CD8-positive, alpha-beta memory T cell (primary cell): ENCODE measurements at regions not wholly inside any gene's neighbourhood (a gene's known extent, or its start where the extent isn't known, plus 50 kb on each side); places are given as distances from the start of the nearest gene placed in this dataset.

Experiments
- CTCF ChIA-PET: fragments of 350-600 bp; sonication (Branson Sonifier 250); formaldehyde crosslinking; loops from one replicate; lab custom pipeline; 2021; ENCODE audit warnings: antibody characterized with exemption; lab: Charles Lee
- POLR2A ChIA-PET: fragments of 350-600 bp; sonication (Branson Sonifier 250); formaldehyde crosslinking; loops from one replicate; lab custom pipeline; 2021; ENCODE audit warnings: antibody characterized with exemption; lab: Charles Lee
- DNase-seq, 5 donors: peaks; one replicate each; pipeline versions ENCODE4 v3.0.0 to v3.0.0-alpha.2; 2020 to 2022; ENCODE audit warnings: mixed read lengths in 1 of 5
- H3K27ac ChIP-seq: one replicate; pipeline ENCODE4 v1.7.0; 2013; ENCODE audit warnings: low read depth, mild to moderate bottlenecking, low read length, moderate library complexity
- H3K27me3 ChIP-seq: 2 replicates; pipeline ENCODE4 v1.7.0; 2013; ENCODE audit warnings: low read length, mild to moderate bottlenecking; ENCODE audit not compliant: insufficient read depth, poor library complexity, severe bottlenecking
- H3K36me3 ChIP-seq: 2 replicates; pipeline ENCODE4 v1.7.0; 2013; ENCODE audit warnings: mild to moderate bottlenecking, low read length, moderate library complexity; ENCODE audit not compliant: insufficient read depth
- H3K4me1 ChIP-seq: 2 replicates; pipeline ENCODE4 v1.7.0; 2013; ENCODE audit warnings: mild to moderate bottlenecking, low read length, moderate library complexity; ENCODE audit not compliant: insufficient read depth
- H3K4me3 ChIP-seq: 2 replicates; pipeline ENCODE4 v1.7.0; 2013; ENCODE audit warnings: mild to moderate bottlenecking, low read length
- H3K9me3 ChIP-seq: 2 replicates; pipeline ENCODE4 v1.7.0; 2013; ENCODE audit warnings: mild to moderate bottlenecking, low read length
- H3K27ac Mint-ChIP-seq, 8 donors: one replicate each; pipeline ENCODE4 v1.8.0; 2020 to 2021; ENCODE audit warnings: mixed read lengths in 8 of 8, mild to moderate bottlenecking in 6 of 8, inconsistent platforms in 3 of 8, moderate library complexity in 3 of 8
- H3K27me3 Mint-ChIP-seq, 2 donors: one replicate each; pipeline ENCODE4 v1.8.0; 2020 to 2021; ENCODE audit warnings: mixed read lengths in 2 of 2, mild to moderate bottlenecking in 1 of 2, moderate library complexity in 1 of 2
- H3K36me3 Mint-ChIP-seq, 3 donors: one replicate each; pipeline ENCODE4 v1.8.0; 2020 to 2021; ENCODE audit warnings: mixed read lengths in 3 of 3, inconsistent platforms in 1 of 3, mild to moderate bottlenecking in 1 of 3
- H3K4me1 Mint-ChIP-seq, 3 donors: one replicate each; pipeline ENCODE4 v1.8.0; 2020 to 2021; ENCODE audit warnings: mixed read lengths in 3 of 3, inconsistent platforms in 1 of 3, mild to moderate bottlenecking in 1 of 3
- H3K4me3 Mint-ChIP-seq, 7 donors: one replicate each; pipeline ENCODE4 v1.8.0; 2020 to 2021; ENCODE audit warnings: mixed read lengths in 7 of 7, mild to moderate bottlenecking in 6 of 7, moderate library complexity in 4 of 7, inconsistent platforms in 2 of 7
- H3K9me3 Mint-ChIP-seq, 5 donors: one replicate each; pipeline ENCODE4 v1.8.0; 2020 to 2022; ENCODE audit warnings: mixed read lengths in 5 of 5, mild to moderate bottlenecking in 3 of 5, moderate library complexity in 2 of 5, inconsistent platforms in 1 of 5

DNA sequence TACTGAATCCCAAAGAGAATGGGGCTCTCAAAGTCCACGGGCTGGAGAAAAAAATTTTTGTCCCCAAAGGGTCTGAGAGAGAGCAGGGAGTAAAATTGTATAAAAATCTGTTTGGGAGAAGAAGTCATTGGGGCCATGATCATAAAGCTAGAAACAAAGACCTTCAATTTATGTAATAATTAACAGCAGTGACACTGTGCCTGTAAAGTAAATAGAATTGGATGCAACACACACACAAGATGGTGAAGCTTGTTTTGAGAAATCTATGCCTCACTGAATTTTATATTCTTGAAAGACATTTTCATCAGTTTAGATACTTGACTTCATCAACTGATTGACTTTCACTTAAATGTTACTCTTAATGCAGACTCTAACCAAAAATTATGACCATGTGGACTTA, 600.5 kb upstream of the ADAMTS5 start:
- Histone ChIP-seq H3K27ac (no peak overlapping the region), H3K27me3 (no peaks in the 10 kb centered on the region), H3K9me3 (no peaks in the 10 kb centered on the region), H3K4me1 (no peaks in the 10 kb centered on the region), H3K36me3 (no peaks in the 10 kb centered on the region), H3K4me3 (no peak overlapping the region)
- DNase-seq = no peak
- no peaks in the 10 kb centered on the region for H3K27me3 Mint-ChIP-seq
- H3K27ac Mint-ChIP-seq = no peak overlapping the region
- H3K4me3 Mint-ChIP-seq = no peak overlapping the region
- no peaks in the 10 kb centered on the region for H3K36me3 Mint-ChIP-seq
- CTCF ChIA-PET = no interaction called here
- POLR2A ChIA-PET = no interaction called here
- no peaks in the 10 kb centered on the region for H3K4me1 Mint-ChIP-seq
- H3K9me3 Mint-ChIP-seq = peaks cover 0 to 6% (median 0%) of the 10 kb centered on the region in 5 donors

GRCh38 chr21:27566521-27566920, 599.6 kb upstream of the ADAMTS5 start:
- no peaks in the 10 kb centered on the region for H3K4me1 Mint-ChIP-seq
- H3K4me3 ChIP-seq = no peak overlapping the region
- H3K9me3 ChIP-seq = no peaks in the 10 kb centered on the region
- ChIA-PET POLR2A (no interaction called here), CTCF (no interaction called here)
- H3K27me3 ChIP-seq = no peaks in the 10 kb centered on the region
- no peaks in the 10 kb centered on the region for H3K36me3 Mint-ChIP-seq
- H3K27ac Mint-ChIP-seq = no peak overlapping the region
- peaks cover 0 to 6% (median 0%) of the 10 kb centered on the region in 5 donors for H3K9me3 Mint-ChIP-seq
- DNase-seq = no peak
- no peaks in the 10 kb centered on the region for H3K36me3 ChIP-seq
- no peaks in the 10 kb centered on the region for H3K27me3 Mint-ChIP-seq
- no peaks in the 10 kb centered on the region for H3K4me1 ChIP-seq
- no peak overlapping the region for H3K4me3 Mint-ChIP-seq
- H3K27ac ChIP-seq = no peak overlapping the region

GRCh38 chr21:27565364-27565763, 598.5 kb upstream of the ADAMTS5 start:
- CTCF ChIA-PET = no interaction called here
- H3K36me3 Mint-ChIP-seq = no peaks in the 10 kb centered on the region

DNA sequence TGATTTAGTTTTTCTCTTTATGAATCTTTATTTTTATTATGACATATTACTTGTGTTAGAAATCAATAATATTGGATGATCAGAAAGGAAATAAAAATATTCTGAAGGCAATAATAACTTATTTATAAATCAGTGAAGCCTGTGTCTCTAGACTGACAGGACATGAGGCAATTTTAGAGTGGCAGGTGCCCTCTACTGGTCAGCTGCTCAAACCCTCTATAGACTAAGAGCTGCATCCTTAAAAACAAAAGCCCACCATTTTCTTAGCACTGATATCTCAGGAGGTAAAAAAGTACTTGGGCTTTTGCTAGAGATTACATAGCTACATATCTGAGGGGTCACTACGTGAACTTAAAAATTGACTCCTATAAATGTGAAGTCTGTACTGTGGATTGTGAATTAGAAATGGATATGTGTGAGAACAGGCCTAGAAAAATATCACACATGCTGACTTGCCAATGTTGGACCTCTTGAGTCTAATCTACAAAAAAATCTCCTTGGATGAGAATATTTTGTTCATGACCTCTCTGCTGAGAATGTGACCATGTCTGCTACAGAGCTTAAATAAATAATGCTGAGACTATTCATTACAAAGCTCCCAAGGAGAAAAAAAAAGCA, 597.9 kb upstream of the ADAMTS5 start:
- no peak overlapping the region for H3K27ac ChIP-seq
- H3K4me3 Mint-ChIP-seq = no peak overlapping the region
- no peak overlapping the region for H3K27ac Mint-ChIP-seq
- DNase-seq = no peak
- no peaks in the 10 kb centered on the region for H3K36me3 Mint-ChIP-seq
- H3K4me1 Mint-ChIP-seq = no peaks in the 10 kb centered on the region
- ChIA-PET CTCF (no interaction called here), POLR2A (no interaction called here)
- H3K4me1 ChIP-seq = no peaks in the 10 kb centered on the region
- H3K9me3 ChIP-seq = no peaks in the 10 kb centered on the region
- H3K9me3 Mint-ChIP-seq = peaks cover 0 to 6% (median 0%) of the 10 kb centered on the region in 5 donors
- H3K36me3 ChIP-seq = no peaks in the 10 kb centered on the region
- no peaks in the 10 kb centered on the region for H3K27me3 Mint-ChIP-seq
- no peaks in the 10 kb centered on the region for H3K27me3 ChIP-seq
- H3K4me3 ChIP-seq = no peak overlapping the region

More at GRCh38 chr21:27565364-27565763, 598.5 kb upstream of the ADAMTS5 start:
- H3K4me3 ChIP-seq = no peak overlapping the region
- H3K27ac ChIP-seq = no peak overlapping the region
- H3K4me1 ChIP-seq = no peaks in the 10 kb centered on the region
- no peaks in the 10 kb centered on the region for H3K36me3 ChIP-seq
- no peaks in the 10 kb centered on the region for H3K27me3 Mint-ChIP-seq
- H3K4me3 Mint-ChIP-seq = no peak overlapping the region
- POLR2A ChIA-PET = no interaction called here
- H3K4me1 Mint-ChIP-seq = no peaks in the 10 kb centered on the region
- DNase-seq = no peak
- H3K9me3 ChIP-seq = no peaks in the 10 kb centered on the region
- peaks cover 0 to 6% (median 0%) of the 10 kb centered on the region in 5 donors for H3K9me3 Mint-ChIP-seq
- H3K27me3 ChIP-seq = no peaks in the 10 kb centered on the region
- H3K27ac Mint-ChIP-seq = no peak overlapping the region

- H3K9me3 Mint-ChIP-seq = peaks cover 0 to 8% (median 0%) of the 10 kb centered on the region in 5 donors
- ChIA-PET CTCF (no interaction called here), POLR2A (no interaction called here)
- no peak overlapping the region for H3K4me3 Mint-ChIP-seq
- Histone ChIP-seq H3K27me3 (no peaks in the 10 kb centered on the region), H3K4me3 (no peak overlapping the region), H3K9me3 (no peaks in the 10 kb centered on the region), H3K27ac (no peak overlapping the region), H3K36me3 (no peaks in the 10 kb centered on the region), H3K4me1 (no peaks in the 10 kb centered on the region)
- DNase-seq = no peak
- no peak overlapping the region for H3K27ac Mint-ChIP-seq
- H3K36me3 Mint-ChIP-seq = no peaks in the 10 kb centered on the region
- H3K4me1 Mint-ChIP-seq = no peaks in the 10 kb centered on the region
- no peaks in the 10 kb centered on the region for H3K27me3 Mint-ChIP-seq
Measured at GRCh38 chr21:27562303-27562702, 595.4 kb upstream of the ADAMTS5 start.

- ChIA-PET CTCF (no interaction called here), POLR2A (no interaction called here)
- no peaks in the 10 kb centered on the region for H3K9me3 ChIP-seq
Measured at GRCh38 chr21:27561116-27561515, 594.2 kb upstream of the ADAMTS5 start.

DNA sequence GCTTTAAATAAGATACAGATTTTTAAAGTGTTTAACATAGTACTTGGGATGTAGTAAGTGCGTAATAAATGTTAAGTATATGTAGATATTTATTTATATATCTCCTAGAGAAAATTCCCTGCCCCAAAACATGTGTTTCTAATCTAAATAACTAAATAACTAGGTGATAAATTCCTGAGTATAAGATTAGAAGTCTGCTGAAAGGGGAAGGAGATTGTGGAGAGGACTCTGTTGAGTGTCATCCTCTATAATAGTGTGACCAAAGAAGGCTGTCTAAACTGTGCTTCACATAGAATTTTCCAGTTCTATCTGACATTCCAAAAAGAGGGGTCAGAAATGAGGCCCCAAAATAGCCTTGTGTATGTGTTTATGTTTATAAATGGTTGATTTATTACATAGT, 590.5 kb upstream of the ADAMTS5 start:
- POLR2A ChIA-PET = no interaction called here
- no peak overlapping the region for H3K27ac Mint-ChIP-seq
- H3K27me3 Mint-ChIP-seq = no peaks in the 10 kb centered on the region

More at GRCh38 chr21:27561116-27561515, 594.2 kb upstream of the ADAMTS5 start:
- DNase-seq = no peak
- Histone ChIP-seq H3K4me3 (no peak overlapping the region), H3K36me3 (no peaks in the 10 kb centered on the region), H3K27ac (no peak overlapping the region), H3K27me3 (no peaks in the 10 kb centered on the region), H3K4me1 (no peaks in the 10 kb centered on the region)
- Mint-ChIP-seq H3K4me3 (no peak overlapping the region), H3K27me3 (no peaks in the 10 kb centered on the region), H3K27ac (no peak overlapping the region), H3K4me1 (no peaks in the 10 kb centered on the region), H3K9me3 (peaks cover 0 to 6% (median 2%) of the 10 kb centered on the region in 5 donors), H3K36me3 (no peaks in the 10 kb centered on the region)

DNA sequence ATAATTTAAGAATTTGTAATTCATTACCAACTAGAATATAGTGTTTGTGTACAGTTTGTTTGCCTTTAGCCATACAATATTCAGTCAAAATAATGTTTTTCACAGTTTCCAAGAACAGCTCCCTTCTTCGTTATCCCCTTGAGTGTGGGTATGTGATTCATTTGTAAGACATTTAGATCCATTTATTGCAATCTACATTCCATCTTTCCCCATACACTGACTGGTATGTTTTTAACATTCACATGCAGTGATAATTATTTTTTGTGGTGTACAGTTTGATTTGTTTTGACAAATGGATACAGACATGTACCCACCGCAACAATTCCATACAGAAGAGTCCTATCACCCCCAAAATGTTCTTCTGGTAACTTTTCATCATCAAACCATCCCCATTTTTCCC, 589.1 kb upstream of the ADAMTS5 start:
- Mint-ChIP-seq H3K27me3 (no peaks in the 10 kb centered on the region), H3K36me3 (no peaks in the 10 kb centered on the region), H3K4me3 (no peak overlapping the region), H3K9me3 (peaks cover 3 to 16% (median 8%) of the 10 kb centered on the region in 5 donors), H3K4me1 (no peaks in the 10 kb centered on the region), H3K27ac (no peak overlapping the region)
- DNase-seq = no peak
- ChIA-PET POLR2A (no interaction called here), CTCF (no interaction called here)
- no peaks in the 10 kb centered on the region for H3K4me1 ChIP-seq
- no peaks in the 10 kb centered on the region for H3K9me3 ChIP-seq
- no peak overlapping the region for H3K27ac ChIP-seq
- H3K4me3 ChIP-seq = no peak overlapping the region
- H3K36me3 ChIP-seq = no peaks in the 10 kb centered on the region
- no peaks in the 10 kb centered on the region for H3K27me3 ChIP-seq

More for the DNA sequence above, 590.5 kb upstream of the ADAMTS5 start:
- Mint-ChIP-seq H3K4me3 (no peak overlapping the region), H3K36me3 (no peaks in the 10 kb centered on the region), H3K9me3 (peaks cover 3 to 13% (median 5%) of the 10 kb centered on the region in 5 donors), H3K4me1 (no peaks in the 10 kb centered on the region)
- CTCF ChIA-PET = no interaction called here
- no peaks in the 10 kb centered on the region for H3K36me3 ChIP-seq
- H3K27ac ChIP-seq = no peak overlapping the region
- H3K27me3 ChIP-seq = no peaks in the 10 kb centered on the region
- no peak overlapping the region for H3K4me3 ChIP-seq
- DNase-seq = no peak
- H3K9me3 ChIP-seq = no peaks in the 10 kb centered on the region
- H3K4me1 ChIP-seq = no peaks in the 10 kb centered on the region
